ENCODE measurements at regions not wholly inside any gene's neighbourhood (a gene's known extent, or its start where the extent isn't known, plus 50 kb on each side); places are given as distances from the start of the nearest gene placed in this dataset.

- Histone ChIP-seq H3K4me1 (no peaks in the 10 kb centered on the region), H3K4me3 (no peak overlapping the region), H3K27me3 (no peaks in the 10 kb centered on the region), H3K27ac (no peak overlapping the region), H3K9me3 (no peaks in the 10 kb centered on the region), H3K36me3 (no peaks in the 10 kb centered on the region)
- no peak for DNase-seq
- no peak for TF ChIP-seq POLR2A (IDR thresholded peaks at IDR 0.05)
- no peak for TF ChIP-seq CTCF (IDR thresholded peaks at IDR 0.05)
Measured at GRCh38 chr17:14959106-14959648, 305.9 kb downstream of the PMP22 start.

GRCh38 chr17:14953405-14953804 is 311.7 kb downstream of the PMP22 start:
- H3K27ac ChIP-seq = no peak overlapping the region
- H3K4me1 ChIP-seq = no peaks in the 10 kb centered on the region
- no peak for TF ChIP-seq POLR2A (IDR thresholded peaks at IDR 0.05)
- TF ChIP-seq CTCF (IDR thresholded peaks at IDR 0.05) = no peak
- no peak overlapping the region for H3K4me3 ChIP-seq
- no peaks in the 10 kb centered on the region for H3K9me3 ChIP-seq
- no peaks in the 10 kb centered on the region for H3K36me3 ChIP-seq
- H3K27me3 ChIP-seq = no peaks in the 10 kb centered on the region
- DNase-seq = no peak

GRCh38 chr17:14950686-14951085 is 314.4 kb downstream of the PMP22 start:
- TF ChIP-seq CTCF (IDR thresholded peaks at IDR 0.05) = no peak
- TF ChIP-seq POLR2A (IDR thresholded peaks at IDR 0.05) = no peak
- Histone ChIP-seq H3K4me3 (no peak overlapping the region), H3K27ac (no peak overlapping the region), H3K36me3 (no peaks in the 10 kb centered on the region), H3K9me3 (no peaks in the 10 kb centered on the region), H3K4me1 (no peaks in the 10 kb centered on the region), H3K27me3 (no peaks in the 10 kb centered on the region)
- no peak for DNase-seq

- Histone ChIP-seq H3K4me3 (no peak overlapping the region), H3K4me1 (no peaks in the 10 kb centered on the region), H3K36me3 (no peaks in the 10 kb centered on the region), H3K27me3 (no peaks in the 10 kb centered on the region), H3K27ac (no peak overlapping the region), H3K9me3 (no peaks in the 10 kb centered on the region)
- DNase-seq = no peak
- TF ChIP-seq POLR2A (IDR thresholded peaks at IDR 0.05) (no peak), CTCF (IDR thresholded peaks at IDR 0.05) (no peak)
Measured at GRCh38 chr17:14950216-14950615, 314.9 kb downstream of the PMP22 start.

GRCh38 chr17:14947671-14948070 is 317.5 kb downstream of the PMP22 start:
- DNase-seq = no peak
- no peak for TF ChIP-seq POLR2A (IDR thresholded peaks at IDR 0.05)
- TF ChIP-seq CTCF (IDR thresholded peaks at IDR 0.05) = no peak
- no peaks in the 10 kb centered on the region for H3K27me3 ChIP-seq
- H3K4me3 ChIP-seq = no peak overlapping the region
- no peaks in the 10 kb centered on the region for H3K9me3 ChIP-seq
- no peaks in the 10 kb centered on the region for H3K36me3 ChIP-seq
- no peaks in the 10 kb centered on the region for H3K4me1 ChIP-seq
- H3K27ac ChIP-seq = no peak overlapping the region

GRCh38 chr17:14946481-14946880 is 318.6 kb downstream of the PMP22 start:
- Histone ChIP-seq H3K36me3 (no peaks in the 10 kb centered on the region), H3K9me3 (no peaks in the 10 kb centered on the region), H3K27me3 (no peaks in the 10 kb centered on the region), H3K27ac (no peak overlapping the region), H3K4me3 (no peak overlapping the region), H3K4me1 (no peaks in the 10 kb centered on the region)
- no peak for DNase-seq
- TF ChIP-seq CTCF (IDR thresholded peaks at IDR 0.05) = no peak
- TF ChIP-seq POLR2A (IDR thresholded peaks at IDR 0.05) = no peak

All from Peyer's patch (tissue), 4 donors.